PFSK-1 (cell line): ENCODE measurements at regions not wholly inside any gene's neighbourhood (a gene's known extent, or its start where the extent isn't known, plus 50 kb on each side); places are given as distances from the start of the nearest gene placed in this dataset.

Experiments
- FOXP2 ChIP-seq: optimal IDR thresholded peaks from 2 replicates; pipeline ENCODE3; 2011; ENCODE audit warnings: borderline replicate concordance, control low read depth, inconsistent platforms; ENCODE audit not compliant: insufficient read depth; ENCODE audit errors: extremely low read length, extremely low read depth
- POLR2AphosphoS5 ChIP-seq: IDR thresholded peaks from 2 replicates; pipeline ENCODE4 v1.6.1; 2012; ENCODE audit warnings: low read depth, mild to moderate bottlenecking, control low read depth, low read length, moderate library complexity
- SIN3A ChIP-seq: IDR thresholded peaks from 2 replicates; pipeline ENCODE4 v1.6.1; 2012; ENCODE audit warnings: mild to moderate bottlenecking, low read length, moderate library complexity, borderline replicate concordance; ENCODE audit not compliant: insufficient read depth
- TAF1 ChIP-seq: IDR thresholded peaks from 2 replicates; pipeline ENCODE4 v1.6.1; 2012; ENCODE audit warnings: low read length, control low read depth, borderline replicate concordance; ENCODE audit not compliant: insufficient read depth
- TF ChIP-seq, protein P1 (sequence below), 2 experiments: IDR thresholded peaks; 2 replicates each; pipeline versions ENCODE4 v1.6.1 to v1.8.0; 2011 to 2012; ENCODE audit warnings: low read depth in 2 of 2, low read length in 2 of 2, control low read depth in 1 of 2, inconsistent platforms in 1 of 2, mild to moderate bottlenecking in 1 of 2, moderate library complexity in 1 of 2; ENCODE audit not compliant: insufficient read depth in 1 of 2

DNA sequence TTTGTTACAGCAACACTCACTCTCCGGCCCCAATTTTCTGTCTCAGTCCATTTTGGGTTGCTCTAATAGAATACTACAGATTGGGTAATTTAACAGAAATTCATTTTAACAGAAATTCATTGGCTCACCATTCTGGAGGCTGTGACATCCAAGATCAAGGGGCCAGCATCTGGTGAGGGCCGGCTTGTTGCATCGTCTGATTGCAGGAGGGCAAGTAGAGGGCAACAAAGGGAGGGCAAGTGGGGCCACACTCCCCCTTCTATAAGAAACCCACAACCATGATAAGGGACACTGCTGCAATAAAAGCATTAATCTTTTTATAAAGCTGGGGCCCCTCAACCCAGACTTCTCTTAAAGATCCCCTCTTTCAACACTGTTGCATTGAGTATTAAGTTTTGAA, 260.1 kb upstream of the TMPRSS15 start:
- TF ChIP-seq, protein P1, sequence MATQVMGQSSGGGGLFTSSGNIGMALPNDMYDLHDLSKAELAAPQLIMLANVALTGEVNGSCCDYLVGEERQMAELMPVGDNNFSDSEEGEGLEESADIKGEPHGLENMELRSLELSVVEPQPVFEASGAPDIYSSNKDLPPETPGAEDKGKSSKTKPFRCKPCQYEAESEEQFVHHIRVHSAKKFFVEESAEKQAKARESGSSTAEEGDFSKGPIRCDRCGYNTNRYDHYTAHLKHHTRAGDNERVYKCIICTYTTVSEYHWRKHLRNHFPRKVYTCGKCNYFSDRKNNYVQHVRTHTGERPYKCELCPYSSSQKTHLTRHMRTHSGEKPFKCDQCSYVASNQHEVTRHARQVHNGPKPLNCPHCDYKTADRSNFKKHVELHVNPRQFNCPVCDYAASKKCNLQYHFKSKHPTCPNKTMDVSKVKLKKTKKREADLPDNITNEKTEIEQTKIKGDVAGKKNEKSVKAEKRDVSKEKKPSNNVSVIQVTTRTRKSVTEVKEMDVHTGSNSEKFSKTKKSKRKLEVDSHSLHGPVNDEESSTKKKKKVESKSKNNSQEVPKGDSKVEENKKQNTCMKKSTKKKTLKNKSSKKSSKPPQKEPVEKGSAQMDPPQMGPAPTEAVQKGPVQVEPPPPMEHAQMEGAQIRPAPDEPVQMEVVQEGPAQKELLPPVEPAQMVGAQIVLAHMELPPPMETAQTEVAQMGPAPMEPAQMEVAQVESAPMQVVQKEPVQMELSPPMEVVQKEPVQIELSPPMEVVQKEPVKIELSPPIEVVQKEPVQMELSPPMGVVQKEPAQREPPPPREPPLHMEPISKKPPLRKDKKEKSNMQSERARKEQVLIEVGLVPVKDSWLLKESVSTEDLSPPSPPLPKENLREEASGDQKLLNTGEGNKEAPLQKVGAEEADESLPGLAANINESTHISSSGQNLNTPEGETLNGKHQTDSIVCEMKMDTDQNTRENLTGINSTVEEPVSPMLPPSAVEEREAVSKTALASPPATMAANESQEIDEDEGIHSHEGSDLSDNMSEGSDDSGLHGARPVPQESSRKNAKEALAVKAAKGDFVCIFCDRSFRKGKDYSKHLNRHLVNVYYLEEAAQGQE (IDR thresholded peaks at IDR 0.05; ENCODE audit: insufficient read depth in 1 of 2, low read depth in 2 of 2, low read length in 2 of 2) = no peak
- TF ChIP-seq POLR2AphosphoS5 (no peak), SIN3A (no peak), FOXP2 (no peak), TAF1 (no peak)
